SK-N-DZ (cell line): ENCODE measurements at regions not wholly inside any gene's neighbourhood (a gene's known extent, or its start where the extent isn't known, plus 50 kb on each side); places are given as distances from the start of the nearest gene placed in this dataset.

Source experiments
- DNase-seq: peaks from one replicate; pipeline ENCODE4 v3.0.0-alpha.2; 2015; ENCODE audit warnings: low spot score

DNA sequence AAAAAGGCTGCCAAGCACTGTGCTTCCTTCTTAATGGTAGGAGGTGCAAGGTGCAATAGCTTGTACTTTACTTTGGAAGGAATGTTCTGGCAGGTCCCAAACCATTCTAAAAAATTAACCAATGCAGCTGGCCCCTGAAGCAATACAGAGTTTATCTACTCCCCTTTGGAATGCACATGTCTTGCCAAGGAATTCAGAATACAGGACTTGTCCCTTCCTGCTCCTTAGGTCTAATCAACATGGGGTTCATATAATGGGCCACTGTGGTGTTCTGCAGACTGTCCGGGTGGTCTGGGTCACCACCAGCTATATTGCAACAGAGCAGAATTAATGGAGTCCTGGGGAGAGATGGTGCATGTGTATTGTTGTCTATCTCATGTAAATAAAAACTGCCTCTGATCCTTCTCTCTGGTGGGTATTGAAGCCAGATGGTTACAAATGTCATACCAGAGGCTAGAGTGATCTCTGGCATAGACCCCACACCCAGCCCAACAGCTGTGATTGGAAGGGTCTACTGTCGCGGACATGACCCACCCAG is 112.8 kb downstream of the RIPK4 start:
- no peak for DNase-seq

GRCh38 chr21:41653243-41653953 is 113.5 kb downstream of the RIPK4 start:
- no peak for DNase-seq

- no peak for DNase-seq
Observed at GRCh38 chr21:41651830-41652229, 115.0 kb downstream of the RIPK4 start.

- no peak for DNase-seq
Observed at GRCh38 chr21:41651406-41651805, 115.4 kb downstream of the RIPK4 start.

GRCh38 chr21:41650526-41651145 is 116.2 kb downstream of the RIPK4 start:
- DNase-seq = no peak

GRCh38 chr21:41648591-41649031 is 118.2 kb downstream of the RIPK4 start:
- DNase-seq = no peak

GRCh38 chr21:41647806-41648561 is 118.9 kb downstream of the RIPK4 start:
- DNase-seq = no peak

DNA sequence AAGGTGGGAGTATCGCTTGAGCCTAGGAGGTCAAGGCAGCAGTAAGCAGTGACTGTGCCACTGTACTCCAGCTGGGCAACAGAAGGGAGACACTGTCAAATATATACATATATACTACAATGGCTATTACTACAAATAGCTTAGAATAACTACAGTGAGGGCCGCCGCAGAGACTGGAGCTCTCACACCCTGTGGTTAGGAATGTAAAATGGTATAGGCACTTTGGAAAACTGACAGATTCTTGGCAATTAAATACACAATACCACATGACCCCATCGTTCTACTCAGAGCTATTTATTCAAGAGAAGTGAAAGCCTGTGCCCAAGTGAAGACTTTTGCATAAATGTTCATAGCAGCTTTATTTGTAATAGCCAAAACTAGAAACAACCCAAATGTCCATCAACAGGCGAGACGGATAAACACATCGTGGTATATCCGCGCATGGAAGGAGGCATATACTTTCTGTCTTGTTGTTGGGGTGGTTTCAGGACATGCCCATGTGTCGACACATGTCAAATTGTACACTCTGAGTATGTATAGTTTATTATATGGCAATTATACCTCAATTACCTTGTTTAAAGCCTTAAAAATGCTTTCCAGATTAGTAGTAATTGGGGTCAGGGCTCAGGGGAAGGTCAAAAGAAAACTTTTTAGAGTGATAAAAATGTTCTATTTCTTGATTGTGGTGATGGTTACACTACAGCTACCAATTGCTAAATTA is 123.4 kb downstream of the RIPK4 start:
- no peak for DNase-seq

GRCh38 chr21:41641821-41642701 is 124.8 kb downstream of the RIPK4 start:
- DNase-seq = no peak

- no peak for DNase-seq
Observed at GRCh38 chr21:41641510-41641815, 125.4 kb downstream of the RIPK4 start.

DNA sequence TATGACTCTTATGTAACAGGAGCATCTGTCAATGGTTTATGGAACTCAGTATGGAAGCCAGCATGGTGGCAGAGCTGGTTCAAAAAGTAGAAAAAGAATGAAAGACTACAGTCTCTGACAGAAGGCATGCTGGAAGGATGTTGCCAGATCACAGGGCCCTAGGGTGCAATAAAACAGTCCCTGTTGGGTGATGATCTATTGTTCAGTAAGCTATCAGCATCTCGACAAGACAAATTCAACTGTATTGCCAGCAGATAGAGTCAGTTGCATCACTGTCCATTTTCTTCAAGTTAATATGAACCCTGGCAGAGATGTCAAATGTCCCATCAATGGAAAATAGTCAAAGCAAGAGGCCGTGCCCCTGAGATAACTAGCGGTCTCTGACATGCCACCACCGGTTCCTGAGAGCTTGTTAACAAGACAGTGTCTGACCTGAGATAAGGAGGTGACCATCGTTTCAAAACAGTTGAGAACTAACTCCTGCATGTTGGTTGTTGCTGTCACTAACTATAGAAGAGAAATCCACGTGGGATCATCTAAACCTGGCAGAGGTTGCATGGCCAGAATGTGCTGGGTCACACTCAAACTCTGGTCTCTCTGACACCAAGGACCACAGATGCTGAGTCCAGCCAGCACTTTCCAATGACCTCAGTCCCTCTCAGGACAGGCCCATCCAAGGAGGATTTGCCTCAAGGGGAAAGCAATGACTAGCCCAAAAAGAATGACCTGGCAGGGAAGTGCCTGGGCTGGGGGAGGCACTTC is 125.9 kb downstream of the RIPK4 start:
- DNase-seq = no peak

- no peak for DNase-seq
Observed at GRCh38 chr21:41639766-41640165, 127.1 kb downstream of the RIPK4 start.

GRCh38 chr21:41639336-41639735 is 127.5 kb downstream of the RIPK4 start:
- DNase-seq = no peak

- DNase-seq = no peak
Observed at GRCh38 chr21:41638201-41638790, 128.6 kb downstream of the RIPK4 start.

DNA sequence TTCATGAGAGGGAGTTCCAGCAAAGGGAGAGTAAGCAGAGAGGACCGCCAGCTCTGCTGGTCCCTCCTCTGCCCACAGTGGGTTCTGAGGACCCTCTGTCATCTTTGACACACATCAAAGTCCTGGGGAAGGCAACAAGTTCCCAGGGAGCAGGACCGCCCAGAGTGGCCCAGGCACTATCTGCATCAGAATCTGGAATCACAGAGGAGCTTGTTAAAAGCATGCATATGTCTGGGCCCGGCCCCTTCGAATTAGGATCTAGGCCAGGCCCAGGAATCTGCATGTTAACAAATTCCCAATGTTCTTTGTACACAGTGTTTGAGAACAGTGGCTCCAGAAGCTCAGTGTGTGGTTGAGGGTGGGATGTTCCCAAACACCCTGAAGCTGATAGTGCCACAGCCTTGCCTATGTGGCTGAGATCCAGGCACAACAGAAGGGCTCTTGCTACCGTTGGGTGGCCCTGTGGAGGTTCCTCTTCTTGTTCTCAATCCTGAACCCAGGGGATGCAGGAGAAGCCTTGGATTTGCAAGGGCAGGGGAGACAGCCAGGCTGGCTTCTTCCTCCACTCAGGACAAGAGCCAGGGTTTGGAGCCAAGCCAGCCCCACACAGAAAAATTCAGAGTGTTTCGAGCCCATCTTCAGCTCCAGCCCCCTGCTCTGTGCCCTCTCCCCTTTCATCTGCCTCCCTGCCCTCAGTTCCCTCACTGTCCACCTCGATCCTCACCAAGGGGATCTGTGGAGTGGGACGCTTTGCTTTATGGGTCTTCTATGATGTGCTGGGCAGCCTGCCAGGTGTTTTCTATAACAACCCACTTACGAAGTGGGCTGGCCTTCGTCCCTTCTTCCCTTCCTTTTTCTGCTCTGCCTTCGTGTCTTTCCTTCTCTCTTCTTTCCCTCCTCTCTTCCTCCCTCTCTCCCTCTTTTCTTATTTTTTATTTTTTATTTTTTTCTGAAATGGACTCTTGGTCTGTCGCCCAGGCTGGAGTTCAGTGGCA is 129.0 kb upstream of the TMPRSS2 start:
- no peak for DNase-seq

- DNase-seq = no peak
Observed at GRCh38 chr21:41635874-41636273, 127.9 kb upstream of the TMPRSS2 start.

- no peak for DNase-seq
Observed at GRCh38 chr21:41634858-41635257, 126.9 kb upstream of the TMPRSS2 start.

DNA sequence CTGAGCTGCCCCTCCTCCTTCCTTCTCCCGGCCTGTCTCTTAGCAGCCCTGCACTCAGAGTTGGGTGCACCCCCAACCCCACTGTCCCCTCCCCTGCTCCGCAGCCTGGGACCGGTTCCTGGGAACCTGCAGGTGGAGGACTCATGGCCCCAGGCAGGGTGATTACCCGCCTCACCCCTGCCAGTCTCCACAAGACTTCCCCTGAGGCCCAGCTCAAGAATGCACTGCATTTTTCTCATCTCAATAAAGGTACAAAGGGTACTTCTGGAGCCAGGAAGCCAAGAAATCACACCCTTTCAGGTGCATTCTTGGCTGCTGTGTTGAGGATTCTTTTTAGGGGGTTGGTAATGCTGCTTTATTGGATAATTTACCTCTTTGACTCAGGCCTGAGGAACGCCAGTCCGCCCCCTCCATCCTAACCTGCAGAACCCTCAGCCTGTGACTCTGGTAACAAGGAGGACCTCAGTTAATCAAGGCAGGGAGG is 126.3 kb upstream of the TMPRSS2 start:
- no peak for DNase-seq
